Thoracic aorta (tissue), 2 donors: ENCODE measurements at regions not wholly inside any gene's neighbourhood (a gene's known extent, or its start where the extent isn't known, plus 50 kb on each side); places are given as distances from the start of the nearest gene placed in this dataset.
A peak's percentile ranks its signal among the peaks of the same experiment; 100 is the strongest.

Experiments
- ATAC-seq: fragments of 150-250 bp; one replicate; pipeline ENCODE4 v1.8.0; 2017; ENCODE audit warnings: low read depth; ENCODE audit not compliant: insufficient number of reproducible peaks, low FRiP score
- DNase-seq: peaks from one replicate; pipeline ENCODE4 v3.0.0-alpha.2; 2020; ENCODE audit warnings: low spot score
- H3K27ac ChIP-seq, 2 donors: fragments of 200-600 bp; sonication (generic); 1 replicate in 1 of 2; 2 replicates in 1 of 2; pipeline ENCODE4 v1.5.1; 2016; ENCODE audit warnings: mild to moderate bottlenecking in 2 of 2, moderate library complexity in 2 of 2
- H3K27me3 ChIP-seq: fragments of 200-600 bp; sonication (generic); replicated peaks from 2 replicates; pipeline ENCODE4 v1.6.0; 2016; ENCODE audit warnings: mild to moderate bottlenecking; ENCODE audit not compliant: insufficient read depth
- H3K36me3 ChIP-seq: fragments of 200-600 bp; sonication (generic); one replicate; pipeline ENCODE4 v1.5.1; 2016
- H3K4me1 ChIP-seq, 2 donors: fragments of 200-600 bp; sonication (generic); 1 replicate in 1 of 2; 2 replicates in 1 of 2; pipeline versions ENCODE4 v1.5.1 to v1.6.0; 2016; ENCODE audit warnings: low read depth in 2 of 2, mild to moderate bottlenecking in 1 of 2; ENCODE audit not compliant: control insufficient read depth in 1 of 2
- H3K4me3 ChIP-seq: fragments of 200-600 bp; sonication (generic); 2 replicates; pipeline ENCODE4 v1.5.1; 2016; ENCODE audit warnings: mild to moderate bottlenecking
- H3K9me3 ChIP-seq: fragments of 200-600 bp; sonication (generic); 2 replicates; pipeline ENCODE4 v1.5.1; 2016
- CTCF ChIP-seq: fragments of 200-600 bp; sonication (generic); IDR thresholded peaks from one replicate; pipeline ENCODE4 v1.5.1; 2019; ENCODE audit warnings: antibody characterized with exemption

DNA sequence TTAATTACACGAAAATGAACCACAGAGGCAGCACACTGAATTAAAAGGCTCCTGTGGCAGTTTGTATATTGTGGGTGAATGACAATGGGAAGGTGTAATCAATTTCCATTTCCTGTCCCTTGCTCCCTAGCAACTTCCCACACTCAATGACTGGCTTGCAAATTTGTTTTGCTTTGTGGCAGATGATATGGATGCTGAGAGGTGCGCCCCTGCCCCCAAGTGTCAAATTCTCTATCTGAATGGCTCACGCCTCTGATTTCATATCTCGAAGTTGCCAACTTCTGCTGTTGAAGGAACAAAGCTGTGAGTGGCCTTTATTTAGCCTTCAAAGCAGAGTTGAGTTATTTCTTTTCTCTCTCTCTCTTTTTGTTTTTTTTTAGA is 86.0 kb downstream of the FOXD2 start:
- H3K27ac ChIP-seq: no peak overlapping the region
- H3K4me3 ChIP-seq: no peak overlapping the region
- H3K36me3 ChIP-seq: no peaks in the 10 kb centered on the region
- no peaks in the 10 kb centered on the region for H3K9me3 ChIP-seq
- DNase-seq (no peak), ATAC-seq (no peak)
- H3K4me1 ChIP-seq: peaks cover 9 to 64% of the 10 kb centered on the region in 2 donors
- no peaks in the 10 kb centered on the region for H3K27me3 ChIP-seq
- TF ChIP-seq CTCF: no peak

DNA sequence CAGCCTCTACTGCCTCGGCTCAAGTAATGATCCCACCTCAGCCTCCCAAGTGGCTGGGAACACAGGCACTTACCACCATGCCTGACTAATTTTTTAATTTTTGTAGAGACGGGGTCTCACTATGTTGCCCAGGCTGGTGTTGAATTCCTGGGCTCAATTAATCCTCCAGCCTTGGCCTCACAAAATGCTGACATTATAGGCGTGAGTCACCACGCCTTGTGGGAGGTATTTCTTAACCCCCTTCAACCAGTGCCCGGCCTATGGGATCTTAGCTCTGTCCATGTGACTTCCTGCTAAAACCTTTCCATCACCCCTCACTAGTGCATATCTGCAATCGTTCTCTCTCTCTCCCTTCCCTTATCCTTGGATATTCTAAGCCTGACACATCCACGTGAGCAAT is 86.4 kb downstream of the FOXD2 start:
- ATAC-seq: no peak
- DNase-seq: no peak
- no peak for TF ChIP-seq CTCF

GRCh38 chr1:47527653-47528272 is 89.9 kb downstream of the FOXD2 start:
- H3K27ac ChIP-seq: no peak overlapping the region
- TF ChIP-seq CTCF: no peak
- no peak for ATAC-seq
- H3K27me3 ChIP-seq: no peaks in the 10 kb centered on the region
- peaks cover under 1 to 36% of the 10 kb centered on the region in 2 donors for H3K4me1 ChIP-seq
- no peaks in the 10 kb centered on the region for H3K36me3 ChIP-seq
- DNase-seq: no peak
- H3K9me3 ChIP-seq: peaks cover 7% of the 10 kb centered on the region
- no peak overlapping the region for H3K4me3 ChIP-seq

More for the DNA sequence above, 86.4 kb downstream of the FOXD2 start:
- H3K27ac ChIP-seq: no peak overlapping the region
- H3K27me3 ChIP-seq: no peaks in the 10 kb centered on the region
- H3K4me1 ChIP-seq: peaks cover 9 to 64% of the 10 kb centered on the region in 2 donors
- peaks cover 4% of the 10 kb centered on the region for H3K9me3 ChIP-seq
- no peaks in the 10 kb centered on the region for H3K36me3 ChIP-seq
- no peak overlapping the region for H3K4me3 ChIP-seq

GRCh38 chr1:47529520-47530098 is 91.8 kb downstream of the FOXD2 start:
- ATAC-seq (no peak), DNase-seq (no peak)
- peak; percentile 39 for TF ChIP-seq CTCF
- Histone ChIP-seq H3K4me1 (peaks cover 12 to 32% of the 10 kb centered on the region in 2 donors), H3K27me3 (no peaks in the 10 kb centered on the region), H3K9me3 (peaks cover 7% of the 10 kb centered on the region), H3K4me3 (no peak overlapping the region), H3K36me3 (no peaks in the 10 kb centered on the region), H3K27ac (no peak overlapping the region)

DNA sequence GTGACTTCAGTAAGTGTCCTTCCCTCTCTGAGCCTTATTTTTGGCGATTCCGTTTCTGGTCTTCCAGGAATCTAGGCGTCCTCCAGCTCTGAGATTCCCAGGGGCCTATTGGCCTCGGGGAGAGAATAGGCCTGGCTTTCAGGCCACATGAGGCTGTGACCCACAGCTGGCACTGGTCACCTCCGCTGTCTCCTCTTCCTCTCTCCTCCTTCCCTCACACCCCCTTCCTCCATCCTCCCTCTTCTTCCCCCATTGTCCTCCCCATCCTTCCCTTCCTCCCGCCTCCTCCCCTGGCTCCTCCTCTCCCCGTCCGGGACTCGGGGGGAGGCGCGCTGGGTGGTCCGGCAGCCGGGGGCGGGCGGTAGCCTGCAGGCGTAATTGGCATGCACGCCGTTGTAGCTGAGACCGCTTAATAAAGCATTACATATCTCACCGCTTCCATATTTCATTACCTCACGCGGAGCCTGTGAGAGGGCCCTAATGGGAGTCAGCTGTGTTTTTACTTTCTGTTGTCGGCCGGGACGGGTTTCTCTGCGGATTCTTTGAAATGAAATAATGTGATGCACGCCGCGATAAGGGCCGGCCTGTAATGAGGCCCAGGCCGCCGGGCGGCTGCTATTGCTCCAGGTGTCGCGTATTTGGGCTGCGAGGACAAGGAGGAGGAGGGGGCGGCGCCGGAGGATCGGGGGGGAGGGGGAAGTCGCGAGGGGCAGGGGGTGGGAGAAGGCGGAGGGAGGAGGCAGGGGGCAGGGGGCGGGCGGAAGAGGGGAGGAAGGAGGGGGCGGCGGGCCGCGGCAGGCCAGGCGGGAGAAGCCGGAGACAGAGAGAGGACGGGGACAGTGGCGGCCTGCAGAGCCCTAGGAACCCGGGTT is 95.3 kb downstream of the FOXD2 start:
- Histone ChIP-seq H3K36me3 (no peaks in the 10 kb centered on the region), H3K4me1 (peaks cover 12 to 21% of the 10 kb centered on the region in 2 donors), H3K4me3 (peak overlapping the region; percentile 76), H3K27ac (peak overlapping the region; percentile 66), H3K9me3 (peaks cover 7% of the 10 kb centered on the region), H3K27me3 (no peaks in the 10 kb centered on the region)
- DNase-seq (no peak), ATAC-seq (peak; percentile 27)
- TF ChIP-seq CTCF: no peak
